Fibroblast of upper back skin (primary cell): ENCODE measurements at regions not wholly inside any gene's neighbourhood (a gene's known extent, or its start where the extent isn't known, plus 50 kb on each side); places are given as distances from the start of the nearest gene placed in this dataset.
"Not testable (repeated sequence)": the region's sequence is repeated elsewhere in the genome, so short reads cannot be mapped to it uniquely, and the experiment has no call there.

Source experiments
- DNase-seq: peaks from one replicate; pipeline ENCODE4 v3.0.0-alpha.2; 2013

GRCh38 chr6:80981226-80981625 is 771.3 kb downstream of the TENT5A start:
- DNase-seq: not testable (repeated sequence)

- DNase-seq: no peak
These were observed 776.1 kb downstream of the TENT5A start for GRCh38 chr6:80976336-80976735.

- DNase-seq: no peak
These were observed 777.9 kb downstream of the TENT5A start for GRCh38 chr6:80974579-80974978.

GRCh38 chr6:80969439-80969838 is 783.0 kb downstream of the TENT5A start:
- peak; percentile 22 for DNase-seq

GRCh38 chr6:80967609-80968008 is 784.9 kb downstream of the TENT5A start:
- no peak for DNase-seq

- DNase-seq: no peak
These were observed 790.1 kb downstream of the TENT5A start for GRCh38 chr6:80962382-80962781.

- no peak for DNase-seq
These were observed 791.3 kb downstream of the TENT5A start for GRCh38 chr6:80961166-80961565.

- peak; percentile 58 for DNase-seq
These were observed 793.4 kb downstream of the TENT5A start for GRCh38 chr6:80959034-80959433.

GRCh38 chr6:80956898-80957297 is 795.6 kb downstream of the TENT5A start:
- DNase-seq: no peak

GRCh38 chr6:80952479-80952878 is 800.0 kb downstream of the TENT5A start:
- DNase-seq: not testable (repeated sequence)

- DNase-seq: no peak
These were observed 806.1 kb downstream of the TENT5A start for GRCh38 chr6:80946402-80946801.

GRCh38 chr6:80942911-80943310 is 809.6 kb downstream of the TENT5A start:
- no peak for DNase-seq

GRCh38 chr6:80940976-80941375 is 811.5 kb downstream of the TENT5A start:
- DNase-seq: peak; percentile 36

- peak; percentile 49 for DNase-seq
These were observed 811.9 kb downstream of the TENT5A start for GRCh38 chr6:80940571-80940970.

GRCh38 chr6:80939898-80940297 is 812.6 kb downstream of the TENT5A start:
- DNase-seq: no peak

GRCh38 chr6:80939480-80939879 is 813.0 kb downstream of the TENT5A start:
- DNase-seq: no peak

- peak; percentile 23 for DNase-seq
These were observed 814.4 kb downstream of the TENT5A start for GRCh38 chr6:80938131-80938530.

- peak; percentile 92 for DNase-seq
These were observed 820.1 kb downstream of the TENT5A start for GRCh38 chr6:80932359-80932758.

- peak; percentile 8 for DNase-seq
These were observed 822.1 kb downstream of the TENT5A start for GRCh38 chr6:80930376-80930775.

- DNase-seq: no peak
These were observed 817.3 kb downstream of the BCKDHB start for GRCh38 chr6:80923816-80924215.

GRCh38 chr6:80922916-80923455 is 816.5 kb downstream of the BCKDHB start:
- peak; percentile 31 for DNase-seq

GRCh38 chr6:80921861-80922460 is 815.5 kb downstream of the BCKDHB start:
- peak; percentile 6 for DNase-seq

- no peak for DNase-seq
These were observed 801.4 kb downstream of the BCKDHB start for GRCh38 chr6:80907831-80908230.

- no peak for DNase-seq
These were observed 797.2 kb downstream of the BCKDHB start for GRCh38 chr6:80903711-80904110.

GRCh38 chr6:80886475-80886874 is 780.0 kb downstream of the BCKDHB start:
- no peak for DNase-seq
